BJ (cell line): ENCODE measurements at regions not wholly inside any gene's neighbourhood (a gene's known extent, or its start where the extent isn't known, plus 50 kb on each side); places are given as distances from the start of the nearest gene placed in this dataset.

Experiments
- CTCF ChIA-PET: fragments of 350-600 bp; formaldehyde crosslinking; extraction: SDS; loops from one replicate; lab custom pipeline; 2021; ENCODE audit warnings: antibody characterized with exemption, inconsistent platforms; lab: Yijun Ruan, JAX
- POLR2A ChIA-PET: fragments of 300-600 bp; sonication (Branson Sonifier 250); formaldehyde crosslinking; extraction: SDS; loops from one replicate; lab custom pipeline; 2021; ENCODE audit warnings: antibody characterized with exemption; lab: Charles Lee
- DNase-seq: peaks from one replicate; pipeline ENCODE4 v3.0.0-alpha.2; 2011; ENCODE audit warnings: low read depth
- H3K27me3 ChIP-seq: 2 replicates; pipeline ENCODE4 v1.6.0; 2011; ENCODE audit warnings: low read length; ENCODE audit not compliant: control insufficient read depth, insufficient read depth
- H3K36me3 ChIP-seq: 2 replicates; pipeline ENCODE4 v1.5.1; 2011; ENCODE audit warnings: low read length; ENCODE audit not compliant: control insufficient read depth, insufficient read depth
- H3K4me3 ChIP-seq: 2 replicates; pipeline ENCODE4 v1.5.1; 2011; ENCODE audit warnings: low read depth, mild to moderate bottlenecking, control low read depth, low read length
- CTCF ChIP-seq: IDR thresholded peaks from 2 replicates; pipeline ENCODE4 v1.5.1; 2011; ENCODE audit warnings: low read depth, mild to moderate bottlenecking, control low read depth, inconsistent platforms, low read length, moderate library complexity; ENCODE audit not compliant: insufficient read depth

- Histone ChIP-seq H3K27me3 (no peaks in the 10 kb centered on the region), H3K4me3 (no peak overlapping the region), H3K36me3 (no peaks in the 10 kb centered on the region)
- ChIA-PET CTCF (no interaction called here), POLR2A (no interaction called here)
- DNase-seq: no peak
- TF ChIP-seq CTCF: no peak
Observed at GRCh38 chr1:219754767-219755166, 141.9 kb upstream of the ZC3H11B start.

- no peak for TF ChIP-seq CTCF
- CTCF ChIA-PET: no interaction called here
- Histone ChIP-seq H3K4me3 (no peak overlapping the region), H3K36me3 (no peaks in the 10 kb centered on the region), H3K27me3 (no peaks in the 10 kb centered on the region)
- POLR2A ChIA-PET: no interaction called here
- DNase-seq: no peak
Observed at GRCh38 chr1:219753914-219754313, 141.0 kb upstream of the ZC3H11B start.

- no peak for DNase-seq
- TF ChIP-seq CTCF: no peak
- H3K4me3 ChIP-seq: no peak overlapping the region
- no peaks in the 10 kb centered on the region for H3K36me3 ChIP-seq
- CTCF ChIA-PET: interaction anchor here (0.9 kb wide), 1 partner anchor 10 kb away, joined by 3 read pairs; no protein-coding TSS in a partner anchor
- POLR2A ChIA-PET: no interaction called here
- H3K27me3 ChIP-seq: no peaks in the 10 kb centered on the region
Observed at GRCh38 chr1:219752645-219753044, 139.7 kb upstream of the ZC3H11B start.

- DNase-seq: no peak
- TF ChIP-seq CTCF: no peak
- Histone ChIP-seq H3K36me3 (no peaks in the 10 kb centered on the region), H3K27me3 (no peaks in the 10 kb centered on the region), H3K4me3 (no peak overlapping the region)
- ChIA-PET POLR2A (no interaction called here), CTCF (interaction anchor here (0.9 kb wide), 1 partner anchor 10 kb away, joined by 3 read pairs; no protein-coding TSS in a partner anchor)
Observed at GRCh38 chr1:219751870-219752507, 139.1 kb upstream of the ZC3H11B start.

- no peaks in the 10 kb centered on the region for H3K27me3 ChIP-seq
- CTCF ChIA-PET: no interaction called here
- no peak overlapping the region for H3K4me3 ChIP-seq
- no peak for TF ChIP-seq CTCF
- POLR2A ChIA-PET: no interaction called here
- DNase-seq: no peak
- no peaks in the 10 kb centered on the region for H3K36me3 ChIP-seq
Observed at GRCh38 chr1:219749370-219749769, 136.5 kb upstream of the ZC3H11B start.
